Adrenal gland (tissue), 9 donors: ENCODE measurements at regions not wholly inside any gene's neighbourhood (a gene's known extent, or its start where the extent isn't known, plus 50 kb on each side); places are given as distances from the start of the nearest gene placed in this dataset.

ENCODE experiments used
- DNase-seq, 7 donors: peaks; one replicate each; pipeline ENCODE4 v3.0.0-alpha.2; 2019 to 2020
- H3K27ac ChIP-seq, 5 donors: fragments of 200-600 bp; sonication (generic) in 4 of 5; 1 replicate in 3 of 5; 2 replicates in 2 of 5; pipeline versions ENCODE4 v1.5.1 to v1.8.0; 2016 to 2020; ENCODE audit warnings: mild to moderate bottlenecking in 1 of 5
- H3K27me3 ChIP-seq: fragments of 200-600 bp; 2 replicates; pipeline ENCODE4 v1.8.0; 2021
- H3K36me3 ChIP-seq, 2 donors: fragments of 200-600 bp; replicated peaks in 1 of 2; 1 replicate in 1 of 2; 2 replicates in 1 of 2; pipeline versions ENCODE4 v1.5.1 to v1.8.0; 2018 to 2022
- H3K4me1 ChIP-seq, 2 donors: fragments of 200-600 bp; replicated peaks in 1 of 2; 1 replicate in 1 of 2; 2 replicates in 1 of 2; pipeline versions ENCODE4 v1.5.1 to v1.8.0; 2018 to 2021
- H3K4me3 ChIP-seq, 4 donors: fragments of 200-600 bp; sonication (generic) in 3 of 4; one replicate each; pipeline ENCODE4 v1.5.1; 2016 to 2018
- H3K9me3 ChIP-seq, 3 donors: fragments of 200-600 bp; sonication (generic) in 1 of 3; replicated peaks in 1 of 3; 1 replicate in 2 of 3; 2 replicates in 1 of 3; pipeline versions ENCODE4 v1.5.1 to v1.8.0; 2016 to 2021
- CTCF ChIP-seq, 6 experiments: fragments of 450-650 bp in 4 of 6; fragments of 200-600 bp in 2 of 6; sonication (generic) in 1 of 6; IDR thresholded peaks; 1 replicate in 5 of 6; 2 replicates in 1 of 6; pipeline versions ENCODE4 v1.5.1 to v1.8.0; 2016 to 2021; ENCODE audit warnings: antibody characterized with exemption in 6 of 6, mild to moderate bottlenecking in 2 of 6, moderate library complexity in 1 of 6
- POLR2A ChIP-seq, 2 donors: fragments of 450-650 bp; IDR thresholded peaks; one replicate each; pipeline ENCODE4 v1.6.1; 2017; ENCODE audit warnings: antibody characterized with exemption in 2 of 2, mild to moderate bottlenecking in 2 of 2, moderate library complexity in 1 of 2
- WGBS, 4 donors: extraction: QIAGEN DNeasy Blood & Tissue Kit in 2 of 4; methylation state at CpG; one replicate each; pipeline versions ENCODE4 v1.1.5 to v1.1.7; 2013 to 2017; 5-methylcytosine and 5-hydroxymethylcytosine counted together
- intact Hi-C, 2 donors: fragments of 100-400 bp; cut with DNase I; formaldehyde crosslinking; loops; one replicate each; pipeline versions ENCODE4 v1.14.1 to v1.15.0; 2022 to 2023
- donor health status: healthy with polysubstance abuse.
- donor health status: Bipolar disorder and iron deficiency.
- donor health status: DM: yes; HTN: yes; CAD: no.
- donor health status: DM: no; HTN: no; CAD: no.
- donor health status: DM: no; HTN: no; CAD: no.

- Histone ChIP-seq H3K27me3 (no peaks in the 10 kb centered on the region), H3K4me3 (no peak overlapping the region), H3K36me3 (no peaks in the 10 kb centered on the region), H3K4me1 (no peaks in the 10 kb centered on the region), H3K27ac (no peak overlapping the region), H3K9me3 (no peaks in the 10 kb centered on the region)
- intact Hi-C loops, result no loop called here
- TF ChIP-seq POLR2A (IDR thresholded peaks at IDR 0.05) (no peak), CTCF (IDR thresholded peaks at IDR 0.05) (no peak)
- no peak for DNase-seq
Observed at GRCh38 chr9:82196622-82197441, 208.3 kb downstream of the SPATA31D1 start.

GRCh38 chr9:82201196-82201595, 212.6 kb downstream of the SPATA31D1 start:
- intact Hi-C loops, result no loop called here
- no peak overlapping the region for H3K4me3 ChIP-seq
- TF ChIP-seq POLR2A (IDR thresholded peaks at IDR 0.05) (no peak), CTCF (IDR thresholded peaks at IDR 0.05) (no peak)
- WGBS, 4 donors, result 73 to 83% (median 78%) methylated on average over 3 of the region's 3 CpGs
- no peaks in the 10 kb centered on the region for H3K36me3 ChIP-seq
- no peak for DNase-seq
- no peaks in the 10 kb centered on the region for H3K9me3 ChIP-seq
- H3K27ac ChIP-seq, result no peak overlapping the region
- no peaks in the 10 kb centered on the region for H3K27me3 ChIP-seq
- no peaks in the 10 kb centered on the region for H3K4me1 ChIP-seq

- intact Hi-C loops, result no loop called here
- Histone ChIP-seq H3K36me3 (no peaks in the 10 kb centered on the region), H3K27ac (no peak overlapping the region), H3K27me3 (no peaks in the 10 kb centered on the region), H3K9me3 (no peaks in the 10 kb centered on the region), H3K4me3 (no peak overlapping the region), H3K4me1 (no peaks in the 10 kb centered on the region)
- 76 to 85% (median 84%) methylated on average over 4 of the region's 4 CpGs for WGBS, 4 donors
- no peak for DNase-seq
- TF ChIP-seq CTCF (IDR thresholded peaks at IDR 0.05) (no peak), POLR2A (IDR thresholded peaks at IDR 0.05) (no peak)
Observed at GRCh38 chr9:82202808-82203207, 214.2 kb downstream of the SPATA31D1 start.

- Histone ChIP-seq H3K9me3 (no peaks in the 10 kb centered on the region), H3K4me1 (no peaks in the 10 kb centered on the region), H3K36me3 (no peaks in the 10 kb centered on the region), H3K27me3 (no peaks in the 10 kb centered on the region), H3K27ac (no peak overlapping the region), H3K4me3 (no peak overlapping the region)
- TF ChIP-seq POLR2A (IDR thresholded peaks at IDR 0.05) (no peak), CTCF (IDR thresholded peaks at IDR 0.05) (no peak)
- intact Hi-C loops, result no loop called here
- WGBS, 4 donors, result 81 to 87% (median 86%) methylated on average over 3 of the region's 3 CpGs
- no peak for DNase-seq
Observed at GRCh38 chr9:82206490-82206889, 217.9 kb downstream of the SPATA31D1 start.
